ENCODE measurements at regions not wholly inside any gene's neighbourhood (a gene's known extent, or its start where the extent isn't known, plus 50 kb on each side); places are given as distances from the start of the nearest gene placed in this dataset.

- H3K4me1 ChIP-seq (ENCODE audit: low read length) = no peaks in the 10 kb centered on the region
- no peak overlapping the region for H2AFZ ChIP-seq (ENCODE audit: low read length)
- H3K27ac ChIP-seq (ENCODE audit: low read length) = no peak overlapping the region
- no peaks in the 10 kb centered on the region for H3K36me3 ChIP-seq (ENCODE audit: insufficient read depth, low read length)
- H3K9me3 ChIP-seq (ENCODE audit: low read length) = no peaks in the 10 kb centered on the region
- H3K27me3 ChIP-seq (ENCODE audit: low read length) = no peaks in the 10 kb centered on the region
- H3K9ac ChIP-seq (ENCODE audit: low read length) = no peak overlapping the region
- no peaks in the 10 kb centered on the region for H4K20me1 ChIP-seq (ENCODE audit: insufficient read depth, low read depth, low read length)
- H3K9me2 ChIP-seq (replicated peaks; ENCODE audit: insufficient read depth, low read length) = no peaks in the 10 kb centered on the region
- H3K4me3 ChIP-seq (ENCODE audit: low read length) = no peak overlapping the region
- H3K4me2 ChIP-seq (ENCODE audit: low read depth, low read length, poor library complexity, severe bottlenecking) = no peak overlapping the region
- no peaks in the 10 kb centered on the region for H3K79me2 ChIP-seq (ENCODE audit: low read length)
- no peak for DNase-seq
Measured at GRCh38 chr12:92601176-92601575, 101.6 kb upstream of the PLEKHG7 start.

- H3K79me2 ChIP-seq (ENCODE audit: low read length) = no peaks in the 10 kb centered on the region
- H2AFZ ChIP-seq (ENCODE audit: low read length) = no peak overlapping the region
- no peaks in the 10 kb centered on the region for H3K9me2 ChIP-seq (replicated peaks; ENCODE audit: insufficient read depth, low read length)
- no peak overlapping the region for H3K9ac ChIP-seq (ENCODE audit: low read length)
- H3K4me3 ChIP-seq (ENCODE audit: low read length) = no peak overlapping the region
- no peak overlapping the region for H3K27ac ChIP-seq (ENCODE audit: low read length)
- DNase-seq = no peak
- no peaks in the 10 kb centered on the region for H3K36me3 ChIP-seq (ENCODE audit: insufficient read depth, low read length)
- H3K4me2 ChIP-seq (ENCODE audit: low read depth, low read length, poor library complexity, severe bottlenecking) = no peak overlapping the region
- no peaks in the 10 kb centered on the region for H4K20me1 ChIP-seq (ENCODE audit: insufficient read depth, low read depth, low read length)
- H3K9me3 ChIP-seq (ENCODE audit: low read length) = no peaks in the 10 kb centered on the region
- H3K27me3 ChIP-seq (ENCODE audit: low read length) = no peaks in the 10 kb centered on the region
- H3K4me1 ChIP-seq (ENCODE audit: low read length) = no peaks in the 10 kb centered on the region
Measured at GRCh38 chr12:92600052-92600451, 102.7 kb upstream of the PLEKHG7 start.

- H3K4me3 ChIP-seq (ENCODE audit: low read length) = no peak overlapping the region
- no peaks in the 10 kb centered on the region for H4K20me1 ChIP-seq (ENCODE audit: insufficient read depth, low read depth, low read length)
- no peak overlapping the region for H2AFZ ChIP-seq (ENCODE audit: low read length)
- no peak overlapping the region for H3K9ac ChIP-seq (ENCODE audit: low read length)
- no peaks in the 10 kb centered on the region for H3K36me3 ChIP-seq (ENCODE audit: insufficient read depth, low read length)
- H3K4me1 ChIP-seq (ENCODE audit: low read length) = no peaks in the 10 kb centered on the region
- no peaks in the 10 kb centered on the region for H3K9me3 ChIP-seq (ENCODE audit: low read length)
- no peaks in the 10 kb centered on the region for H3K9me2 ChIP-seq (replicated peaks; ENCODE audit: insufficient read depth, low read length)
- no peaks in the 10 kb centered on the region for H3K79me2 ChIP-seq (ENCODE audit: low read length)
- no peak overlapping the region for H3K27ac ChIP-seq (ENCODE audit: low read length)
- DNase-seq = no peak
- H3K4me2 ChIP-seq (ENCODE audit: low read depth, low read length, poor library complexity, severe bottlenecking) = no peak overlapping the region
- no peaks in the 10 kb centered on the region for H3K27me3 ChIP-seq (ENCODE audit: low read length)
Measured at GRCh38 chr12:92597997-92598396, 104.8 kb upstream of the PLEKHG7 start.

- Histone ChIP-seq H3K4me2 (ENCODE audit: low read depth, low read length, poor library complexity, severe bottlenecking) (no peak overlapping the region), H4K20me1 (ENCODE audit: insufficient read depth, low read depth, low read length) (no peaks in the 10 kb centered on the region), H3K27ac (ENCODE audit: low read length) (no peak overlapping the region), H2AFZ (ENCODE audit: low read length) (no peak overlapping the region), H3K27me3 (ENCODE audit: low read length) (no peaks in the 10 kb centered on the region), H3K9me3 (ENCODE audit: low read length) (no peaks in the 10 kb centered on the region), H3K9ac (ENCODE audit: low read length) (no peak overlapping the region), H3K36me3 (ENCODE audit: insufficient read depth, low read length) (no peaks in the 10 kb centered on the region), H3K79me2 (ENCODE audit: low read length) (no peaks in the 10 kb centered on the region), H3K4me1 (ENCODE audit: low read length) (no peaks in the 10 kb centered on the region), H3K9me2 (replicated peaks; ENCODE audit: insufficient read depth, low read length) (no peaks in the 10 kb centered on the region), H3K4me3 (ENCODE audit: low read length) (no peak overlapping the region)
- DNase-seq = no peak
Measured at GRCh38 chr12:92597118-92597517, 105.7 kb upstream of the PLEKHG7 start.

DNA sequence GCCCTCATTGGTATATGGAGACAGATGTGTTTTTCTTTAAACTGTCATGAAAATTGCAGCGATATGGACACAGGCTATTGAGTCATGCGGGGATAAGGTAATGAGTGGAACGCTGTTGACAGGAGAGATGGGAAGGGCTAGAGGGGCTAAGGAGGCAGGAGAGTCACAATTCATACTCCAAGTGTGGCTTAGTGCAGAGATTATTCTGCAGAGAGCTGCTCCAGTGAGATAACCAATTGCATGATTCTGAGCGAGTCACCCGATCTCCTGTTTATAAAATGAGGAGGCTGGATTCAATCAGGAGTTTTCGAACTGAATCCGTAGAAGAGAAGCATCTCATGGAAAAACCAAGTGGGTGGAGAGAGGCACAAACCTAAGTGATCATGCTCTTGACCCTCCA, 106.4 kb upstream of the PLEKHG7 start:
- Histone ChIP-seq H3K9me2 (replicated peaks; ENCODE audit: insufficient read depth, low read length) (no peaks in the 10 kb centered on the region), H3K27me3 (ENCODE audit: low read length) (no peaks in the 10 kb centered on the region), H3K4me2 (ENCODE audit: low read depth, low read length, poor library complexity, severe bottlenecking) (no peak overlapping the region), H4K20me1 (ENCODE audit: insufficient read depth, low read depth, low read length) (no peaks in the 10 kb centered on the region), H3K4me1 (ENCODE audit: low read length) (no peaks in the 10 kb centered on the region), H3K4me3 (ENCODE audit: low read length) (no peak overlapping the region), H3K36me3 (ENCODE audit: insufficient read depth, low read length) (no peaks in the 10 kb centered on the region), H2AFZ (ENCODE audit: low read length) (no peak overlapping the region), H3K9me3 (ENCODE audit: low read length) (no peaks in the 10 kb centered on the region), H3K79me2 (ENCODE audit: low read length) (no peaks in the 10 kb centered on the region), H3K9ac (ENCODE audit: low read length) (no peak overlapping the region), H3K27ac (ENCODE audit: low read length) (no peak overlapping the region)
- DNase-seq = no peak

DNA sequence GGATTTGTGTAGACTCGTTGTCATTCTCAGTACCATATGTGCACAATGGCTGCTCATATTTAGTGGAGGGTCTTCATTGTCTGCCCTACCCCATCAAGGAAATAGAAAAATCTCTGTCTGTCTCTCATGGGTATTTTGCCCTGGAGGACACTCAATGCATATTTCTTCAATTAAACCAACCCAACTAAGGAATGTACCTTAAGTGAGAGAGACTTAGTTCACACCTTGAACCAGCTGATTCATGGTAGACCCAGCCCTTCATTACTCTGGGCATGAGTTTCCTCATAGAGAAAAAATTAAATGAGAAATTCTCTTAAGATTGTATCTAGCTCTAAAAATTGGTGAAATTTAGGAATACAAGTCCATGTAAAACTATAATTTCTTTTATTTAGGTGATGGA, 107.1 kb upstream of the PLEKHG7 start:
- Histone ChIP-seq H2AFZ (ENCODE audit: low read length) (no peak overlapping the region), H4K20me1 (ENCODE audit: insufficient read depth, low read depth, low read length) (no peaks in the 10 kb centered on the region), H3K9me2 (replicated peaks; ENCODE audit: insufficient read depth, low read length) (no peaks in the 10 kb centered on the region), H3K36me3 (ENCODE audit: insufficient read depth, low read length) (no peaks in the 10 kb centered on the region), H3K4me3 (ENCODE audit: low read length) (no peak overlapping the region), H3K4me1 (ENCODE audit: low read length) (no peaks in the 10 kb centered on the region), H3K9ac (ENCODE audit: low read length) (no peak overlapping the region), H3K27ac (ENCODE audit: low read length) (no peak overlapping the region), H3K9me3 (ENCODE audit: low read length) (no peaks in the 10 kb centered on the region), H3K79me2 (ENCODE audit: low read length) (no peaks in the 10 kb centered on the region), H3K27me3 (ENCODE audit: low read length) (no peaks in the 10 kb centered on the region), H3K4me2 (ENCODE audit: low read depth, low read length, poor library complexity, severe bottlenecking) (no peak overlapping the region)
- DNase-seq = no peak

- Histone ChIP-seq H3K27ac (ENCODE audit: low read length) (no peak overlapping the region), H3K27me3 (ENCODE audit: low read length) (no peaks in the 10 kb centered on the region), H3K9ac (ENCODE audit: low read length) (no peak overlapping the region), H3K36me3 (ENCODE audit: insufficient read depth, low read length) (no peaks in the 10 kb centered on the region), H4K20me1 (ENCODE audit: insufficient read depth, low read depth, low read length) (no peaks in the 10 kb centered on the region), H3K4me3 (ENCODE audit: low read length) (no peak overlapping the region), H3K4me2 (ENCODE audit: low read depth, low read length, poor library complexity, severe bottlenecking) (no peak overlapping the region), H3K4me1 (ENCODE audit: low read length) (no peaks in the 10 kb centered on the region), H3K9me3 (ENCODE audit: low read length) (no peaks in the 10 kb centered on the region), H3K9me2 (replicated peaks; ENCODE audit: insufficient read depth, low read length) (no peaks in the 10 kb centered on the region), H3K79me2 (ENCODE audit: low read length) (no peaks in the 10 kb centered on the region), H2AFZ (ENCODE audit: low read length) (no peak overlapping the region)
- DNase-seq = peak; percentile 46
Measured at GRCh38 chr12:92593734-92594402, 108.9 kb upstream of the PLEKHG7 start.

DNA sequence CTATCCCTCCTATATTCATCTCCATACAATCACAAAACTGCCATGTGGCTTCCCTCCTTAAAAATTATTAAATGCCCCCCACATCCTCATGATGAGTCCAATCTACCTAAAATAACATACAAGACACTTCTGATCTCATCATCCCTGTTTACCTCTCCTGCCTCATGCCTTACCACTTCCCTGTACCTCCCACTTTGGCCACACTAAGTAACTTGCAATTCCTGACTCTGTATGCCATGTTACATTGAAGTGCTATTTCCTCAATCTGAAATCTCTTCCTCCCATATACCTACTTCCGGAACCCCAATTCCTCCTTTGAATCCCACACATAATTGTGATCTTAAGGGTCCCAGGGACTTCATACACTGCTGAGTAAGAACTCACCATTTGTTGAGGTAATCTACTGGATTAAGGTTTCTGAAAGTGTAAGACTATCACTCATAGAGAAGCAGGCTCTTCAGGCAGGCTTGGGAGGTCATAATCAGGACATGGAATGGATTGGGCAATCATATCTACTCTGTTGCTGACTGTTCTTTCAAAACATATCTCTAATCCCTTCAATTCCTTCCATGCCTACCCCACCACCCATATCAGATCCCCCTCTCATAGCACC, 117.6 kb upstream of the PLEKHG7 start:
- Histone ChIP-seq H3K79me2 (ENCODE audit: low read length) (no peaks in the 10 kb centered on the region), H2AFZ (ENCODE audit: low read length) (no peak overlapping the region), H3K27ac (ENCODE audit: low read length) (no peak overlapping the region), H3K9me2 (replicated peaks; ENCODE audit: insufficient read depth, low read length) (no peaks in the 10 kb centered on the region), H3K4me2 (ENCODE audit: low read depth, low read length, poor library complexity, severe bottlenecking) (no peak overlapping the region), H3K4me3 (ENCODE audit: low read length) (no peak overlapping the region), H3K4me1 (ENCODE audit: low read length) (no peaks in the 10 kb centered on the region), H3K27me3 (ENCODE audit: low read length) (no peaks in the 10 kb centered on the region), H3K9me3 (ENCODE audit: low read length) (no peaks in the 10 kb centered on the region), H3K36me3 (ENCODE audit: insufficient read depth, low read length) (no peaks in the 10 kb centered on the region), H4K20me1 (ENCODE audit: insufficient read depth, low read depth, low read length) (no peaks in the 10 kb centered on the region), H3K9ac (ENCODE audit: low read length) (no peak overlapping the region)
- no peak for DNase-seq

Measured in Karpas-422 (cell line).